ENCODE measurements at regions not wholly inside any gene's neighbourhood (a gene's known extent, or its start where the extent isn't known, plus 50 kb on each side); places are given as distances from the start of the nearest gene placed in this dataset.

DNA sequence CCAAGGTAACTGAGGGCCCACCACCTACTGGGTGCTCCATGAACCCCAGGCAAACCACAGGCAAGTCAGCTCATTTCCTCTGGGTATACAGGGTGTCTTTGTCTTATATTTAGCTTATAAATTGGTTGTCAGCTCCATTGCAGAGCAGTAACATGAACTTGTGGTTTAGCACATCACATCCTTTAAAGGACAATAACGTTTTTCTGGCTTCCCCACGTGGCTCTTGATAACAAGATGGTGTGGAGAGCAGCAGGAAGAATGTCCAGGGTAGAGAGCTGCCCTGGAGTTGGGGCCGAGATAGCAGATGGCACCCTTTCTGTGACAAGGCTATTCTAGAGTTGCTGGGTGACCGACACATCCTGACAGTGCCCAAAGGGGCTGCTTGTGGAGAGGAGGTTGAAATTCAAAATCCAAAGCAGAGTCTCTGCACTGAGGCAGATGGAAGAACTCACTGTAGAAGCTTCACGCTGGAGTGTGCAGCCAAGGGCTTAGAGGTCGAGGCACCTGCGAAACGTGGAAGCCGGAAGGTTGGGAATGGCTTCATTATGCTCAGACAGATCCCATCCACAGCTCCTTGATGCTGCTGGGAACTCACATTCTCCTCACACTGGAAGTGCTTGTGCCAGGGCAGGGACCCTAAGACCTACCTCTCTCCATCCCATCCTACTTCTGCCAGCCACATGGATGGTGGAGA, 133.0 kb upstream of the FRY start:
- Histone ChIP-seq H3K9me3 (ENCODE audit: control insufficient read depth, low read length) (no peaks in the 10 kb centered on the region), H3K4me3 (ENCODE audit: low read length) (no peak overlapping the region), H3K27me3 (ENCODE audit: control insufficient read depth, insufficient read depth, low read length) (no peaks in the 10 kb centered on the region), H3K9ac (ENCODE audit: low read length) (no peak overlapping the region), H3K4me1 (ENCODE audit: control insufficient read depth, insufficient read depth, low read length) (peaks cover 4% of the 10 kb centered on the region), H3K36me3 (ENCODE audit: control insufficient read depth, insufficient read depth, low read length) (no peaks in the 10 kb centered on the region)

GRCh38 chr13:31901985-31902384, 129.6 kb upstream of the FRY start:
- Histone ChIP-seq H3K4me1 (ENCODE audit: control insufficient read depth, insufficient read depth, low read length) (no peaks in the 10 kb centered on the region), H3K9me3 (ENCODE audit: control insufficient read depth, low read length) (no peaks in the 10 kb centered on the region), H3K36me3 (ENCODE audit: control insufficient read depth, insufficient read depth, low read length) (no peaks in the 10 kb centered on the region), H3K27me3 (ENCODE audit: control insufficient read depth, insufficient read depth, low read length) (no peaks in the 10 kb centered on the region), H3K9ac (ENCODE audit: low read length) (no peak overlapping the region), H3K4me3 (ENCODE audit: low read length) (no peak overlapping the region)

DNA sequence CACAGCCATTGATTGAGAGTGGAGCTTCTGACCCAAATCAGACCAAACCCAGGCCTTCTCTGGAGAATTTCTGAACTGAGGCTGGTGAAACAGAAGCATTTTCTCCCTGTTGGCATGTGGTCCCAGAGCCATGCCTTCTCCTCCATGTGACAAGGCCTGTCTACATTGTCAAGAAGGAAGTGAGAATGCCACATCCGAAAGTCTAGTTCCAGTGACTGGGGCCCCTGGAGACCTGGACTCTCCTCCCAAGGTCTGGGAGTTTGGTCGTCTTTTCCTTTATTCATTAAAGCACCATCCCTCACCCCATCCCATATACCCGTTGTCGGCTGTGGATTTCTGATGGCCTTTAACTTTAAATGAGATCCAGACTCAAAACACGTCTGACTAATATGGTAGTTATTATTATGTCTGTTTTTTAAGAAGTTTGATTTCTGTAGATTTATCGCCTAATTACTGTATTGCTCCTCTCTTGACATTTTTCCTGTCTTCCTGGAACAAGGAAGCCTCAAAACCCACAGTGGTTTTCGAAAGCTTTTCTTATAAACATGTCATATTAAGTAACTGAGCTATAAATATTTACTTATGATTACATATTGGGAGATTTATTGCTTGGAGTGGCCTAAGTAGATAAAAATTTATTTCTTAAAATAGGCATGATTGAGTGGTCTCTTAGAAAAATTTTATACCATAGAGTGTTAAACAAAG, 128.3 kb upstream of the FRY start:
- Histone ChIP-seq H3K27me3 (ENCODE audit: control insufficient read depth, insufficient read depth, low read length) (no peaks in the 10 kb centered on the region), H3K4me3 (ENCODE audit: low read length) (no peak overlapping the region), H3K4me1 (ENCODE audit: control insufficient read depth, insufficient read depth, low read length) (no peaks in the 10 kb centered on the region), H3K9ac (ENCODE audit: low read length) (no peak overlapping the region), H3K36me3 (ENCODE audit: control insufficient read depth, insufficient read depth, low read length) (no peaks in the 10 kb centered on the region), H3K9me3 (ENCODE audit: control insufficient read depth, low read length) (no peaks in the 10 kb centered on the region)

DNA sequence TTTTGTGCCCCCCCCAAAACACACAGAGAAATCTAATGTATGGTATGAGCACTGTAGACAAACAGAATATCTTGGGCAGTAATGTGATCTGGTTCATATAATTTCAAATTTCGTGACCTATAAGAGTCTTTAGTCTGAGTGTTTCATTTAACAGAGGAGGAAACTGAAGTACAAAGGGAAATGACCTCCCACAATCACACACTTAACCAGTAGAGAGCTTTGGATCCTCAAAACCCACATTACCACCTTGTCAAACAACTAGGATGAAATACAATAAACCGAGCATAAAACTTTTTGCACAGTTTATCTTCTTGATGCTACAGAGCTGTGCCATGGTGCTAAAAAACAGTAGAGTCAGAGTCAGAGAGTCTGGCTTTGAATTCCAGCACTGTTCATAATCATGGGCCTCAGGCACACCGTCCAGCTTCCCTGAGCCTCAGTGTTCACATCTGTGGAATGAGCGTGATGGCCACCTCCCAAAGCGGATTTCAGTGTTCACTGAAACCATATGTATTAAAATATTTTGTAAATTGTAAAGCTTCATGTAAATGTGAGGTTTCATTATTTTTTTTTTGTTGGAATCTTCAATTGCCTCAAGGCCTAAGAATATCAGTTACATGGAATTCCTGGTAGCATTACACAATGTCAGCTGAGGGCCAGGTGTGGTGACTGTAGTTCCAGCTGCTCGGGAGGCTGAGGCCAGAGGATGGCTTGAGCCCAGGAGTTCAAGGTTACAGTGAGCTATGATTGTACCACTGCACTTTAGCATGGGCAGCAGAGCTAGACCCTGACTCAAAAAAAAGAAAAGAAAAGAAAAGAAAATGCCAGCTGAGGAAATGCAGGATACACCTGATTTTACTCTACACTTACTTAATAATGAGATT, 126.4 kb upstream of the FRY start:
- H3K4me1 ChIP-seq (ENCODE audit: control insufficient read depth, insufficient read depth, low read length) = peaks cover 4% of the 10 kb centered on the region
- no peaks in the 10 kb centered on the region for H3K9me3 ChIP-seq (ENCODE audit: control insufficient read depth, low read length)
- no peaks in the 10 kb centered on the region for H3K36me3 ChIP-seq (ENCODE audit: control insufficient read depth, insufficient read depth, low read length)
- no peak overlapping the region for H3K4me3 ChIP-seq (ENCODE audit: low read length)
- no peaks in the 10 kb centered on the region for H3K27me3 ChIP-seq (ENCODE audit: control insufficient read depth, insufficient read depth, low read length)
- no peak overlapping the region for H3K9ac ChIP-seq (ENCODE audit: low read length)

DNA sequence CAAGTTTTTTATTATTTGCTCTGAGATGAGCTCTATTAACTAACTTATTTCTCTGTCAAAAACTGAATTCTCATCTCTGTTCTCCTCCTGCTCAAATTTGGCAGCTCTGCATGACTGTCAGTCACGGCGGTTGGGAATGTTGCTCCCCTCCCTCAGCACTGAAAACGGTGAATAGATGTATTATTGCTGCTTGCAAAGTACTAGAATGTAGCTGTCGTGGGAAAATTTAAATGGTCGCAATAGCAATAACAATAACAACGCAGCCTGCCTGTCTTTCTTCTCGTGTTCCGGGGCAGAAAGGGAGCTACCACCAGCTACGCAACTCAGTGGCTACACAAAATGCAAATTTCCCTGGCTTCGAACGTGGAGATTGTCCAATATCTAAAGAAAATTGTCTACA, 125.6 kb upstream of the FRY start:
- H3K27me3 ChIP-seq (ENCODE audit: control insufficient read depth, insufficient read depth, low read length) = no peaks in the 10 kb centered on the region
- H3K4me3 ChIP-seq (ENCODE audit: low read length) = no peak overlapping the region
- no peaks in the 10 kb centered on the region for H3K9me3 ChIP-seq (ENCODE audit: control insufficient read depth, low read length)
- H3K9ac ChIP-seq (ENCODE audit: low read length) = no peak overlapping the region
- H3K4me1 ChIP-seq (ENCODE audit: control insufficient read depth, insufficient read depth, low read length) = peaks cover 4% of the 10 kb centered on the region
- no peaks in the 10 kb centered on the region for H3K36me3 ChIP-seq (ENCODE audit: control insufficient read depth, insufficient read depth, low read length)

GRCh38 chr13:31908696-31909411, 122.7 kb upstream of the FRY start:
- Histone ChIP-seq H3K4me1 (ENCODE audit: control insufficient read depth, insufficient read depth, low read length) (peaks cover 13% of the 10 kb centered on the region), H3K9me3 (ENCODE audit: control insufficient read depth, low read length) (no peaks in the 10 kb centered on the region)

DNA sequence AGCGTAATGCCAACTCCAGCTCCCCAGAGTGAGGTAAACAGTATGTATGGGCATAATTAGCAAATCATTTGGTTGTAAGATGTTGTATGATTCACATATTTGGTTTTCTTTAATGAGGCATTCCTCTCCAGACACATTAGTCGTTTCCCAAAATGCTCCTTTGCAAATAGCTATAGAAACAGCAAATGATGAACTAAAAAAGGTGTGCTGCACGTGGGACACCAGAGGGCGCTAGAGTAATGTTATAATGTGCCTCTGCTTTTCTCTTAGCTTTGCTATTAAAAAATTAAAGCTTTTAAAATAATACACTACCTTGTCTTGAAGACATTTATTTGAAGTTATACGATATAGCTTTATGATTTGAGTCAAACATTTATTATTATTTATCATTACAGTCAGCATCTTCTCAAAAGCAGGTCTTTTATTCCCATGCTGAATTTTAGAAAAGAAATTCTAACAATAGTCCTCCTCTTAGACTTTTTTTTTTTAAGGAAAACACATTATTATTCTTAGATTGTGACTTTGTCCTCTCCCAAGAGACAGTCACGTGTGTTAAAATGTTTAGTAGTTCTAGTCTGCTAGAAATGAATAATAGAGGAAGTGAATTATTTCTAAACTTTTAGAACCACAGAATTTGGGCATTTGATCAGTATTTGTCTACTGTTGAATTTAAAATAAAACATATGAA, 121.6 kb upstream of the FRY start:
- H3K9ac ChIP-seq (ENCODE audit: low read length) = no peak overlapping the region
- peaks cover 16% of the 10 kb centered on the region for H3K4me1 ChIP-seq (ENCODE audit: control insufficient read depth, insufficient read depth, low read length)
- no peaks in the 10 kb centered on the region for H3K36me3 ChIP-seq (ENCODE audit: control insufficient read depth, insufficient read depth, low read length)
- no peaks in the 10 kb centered on the region for H3K27me3 ChIP-seq (ENCODE audit: control insufficient read depth, insufficient read depth, low read length)
- no peaks in the 10 kb centered on the region for H3K9me3 ChIP-seq (ENCODE audit: control insufficient read depth, low read length)
- H3K4me3 ChIP-seq (ENCODE audit: low read length) = no peak overlapping the region

More at GRCh38 chr13:31908696-31909411, 122.7 kb upstream of the FRY start:
- Histone ChIP-seq H3K9ac (ENCODE audit: low read length) (no peak overlapping the region), H3K36me3 (ENCODE audit: control insufficient read depth, insufficient read depth, low read length) (no peaks in the 10 kb centered on the region), H3K27me3 (ENCODE audit: control insufficient read depth, insufficient read depth, low read length) (no peaks in the 10 kb centered on the region), H3K4me3 (ENCODE audit: low read length) (no peak overlapping the region)

GRCh38 chr13:31910633-31911032, 120.9 kb upstream of the FRY start:
- no peaks in the 10 kb centered on the region for H3K27me3 ChIP-seq (ENCODE audit: control insufficient read depth, insufficient read depth, low read length)
- H3K36me3 ChIP-seq (ENCODE audit: control insufficient read depth, insufficient read depth, low read length) = no peaks in the 10 kb centered on the region
- no peaks in the 10 kb centered on the region for H3K9me3 ChIP-seq (ENCODE audit: control insufficient read depth, low read length)
- H3K9ac ChIP-seq (ENCODE audit: low read length) = no peak overlapping the region
- H3K4me3 ChIP-seq (ENCODE audit: low read length) = no peak overlapping the region
- H3K4me1 ChIP-seq (ENCODE audit: control insufficient read depth, insufficient read depth, low read length) = peaks cover 16% of the 10 kb centered on the region

- Histone ChIP-seq H3K4me3 (ENCODE audit: low read length) (no peak overlapping the region), H3K9ac (ENCODE audit: low read length) (no peak overlapping the region), H3K27me3 (ENCODE audit: control insufficient read depth, insufficient read depth, low read length) (no peaks in the 10 kb centered on the region), H3K4me1 (ENCODE audit: control insufficient read depth, insufficient read depth, low read length) (peaks cover 16% of the 10 kb centered on the region), H3K9me3 (ENCODE audit: control insufficient read depth, low read length) (no peaks in the 10 kb centered on the region), H3K36me3 (ENCODE audit: control insufficient read depth, insufficient read depth, low read length) (no peaks in the 10 kb centered on the region)
These were observed 118.8 kb upstream of the FRY start for GRCh38 chr13:31912647-31913401.

DNA sequence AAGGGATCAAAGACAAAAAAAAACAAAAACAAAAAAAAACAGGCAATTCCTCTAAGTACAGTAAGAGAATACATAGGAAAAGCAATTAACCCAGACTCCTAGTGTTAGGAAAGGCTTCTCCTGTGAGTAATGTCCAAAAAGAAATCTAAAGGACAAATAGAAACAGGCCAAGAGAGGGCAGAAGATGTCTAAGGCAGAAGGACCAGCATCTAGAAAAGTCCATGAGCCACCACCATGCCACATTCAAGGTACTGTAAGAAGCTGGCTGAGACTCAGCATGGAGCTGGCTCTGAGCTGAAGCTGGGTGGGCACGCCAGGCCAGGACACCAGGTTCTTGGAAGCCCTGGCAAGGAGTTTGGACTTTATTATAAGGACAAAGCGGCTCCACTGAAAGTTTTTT, 118.1 kb upstream of the FRY start:
- Histone ChIP-seq H3K9me3 (ENCODE audit: control insufficient read depth, low read length) (no peaks in the 10 kb centered on the region), H3K36me3 (ENCODE audit: control insufficient read depth, insufficient read depth, low read length) (no peaks in the 10 kb centered on the region)

DNA sequence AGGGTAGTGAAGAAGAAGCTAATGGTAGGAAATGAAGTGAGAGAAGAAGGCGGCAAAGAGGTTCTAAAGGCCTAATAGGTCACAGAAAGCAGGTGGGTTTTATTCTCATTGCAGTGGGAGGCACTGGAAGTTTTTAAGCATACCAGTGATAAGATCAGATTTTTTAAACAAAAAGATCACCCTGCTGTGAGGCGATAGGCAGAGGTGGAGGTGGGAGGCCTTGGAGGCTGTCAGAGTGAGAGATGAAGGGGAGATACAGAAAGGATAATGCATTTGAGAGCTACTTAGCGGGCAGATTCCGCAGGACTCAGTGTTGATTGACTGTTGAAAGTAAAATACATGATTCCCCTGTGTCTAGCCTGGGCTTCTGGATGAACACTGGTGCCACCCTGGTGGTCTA, 116.7 kb upstream of the FRY start:
- Histone ChIP-seq H3K4me3 (ENCODE audit: low read length) (no peak overlapping the region), H3K9me3 (ENCODE audit: control insufficient read depth, low read length) (no peaks in the 10 kb centered on the region), H3K9ac (ENCODE audit: low read length) (no peak overlapping the region), H3K4me1 (ENCODE audit: control insufficient read depth, insufficient read depth, low read length) (peaks cover 13% of the 10 kb centered on the region), H3K36me3 (ENCODE audit: control insufficient read depth, insufficient read depth, low read length) (no peaks in the 10 kb centered on the region), H3K27me3 (ENCODE audit: control insufficient read depth, insufficient read depth, low read length) (no peaks in the 10 kb centered on the region)

More for the DNA sequence above, 118.1 kb upstream of the FRY start:
- H3K4me1 ChIP-seq (ENCODE audit: control insufficient read depth, insufficient read depth, low read length) = peaks cover 16% of the 10 kb centered on the region
- no peaks in the 10 kb centered on the region for H3K27me3 ChIP-seq (ENCODE audit: control insufficient read depth, insufficient read depth, low read length)
- no peak overlapping the region for H3K9ac ChIP-seq (ENCODE audit: low read length)
- no peak overlapping the region for H3K4me3 ChIP-seq (ENCODE audit: low read length)
